ENCODE measurements at regions not wholly inside any gene's neighbourhood (a gene's known extent, or its start where the extent isn't known, plus 50 kb on each side); places are given as distances from the start of the nearest gene placed in this dataset.

DNA sequence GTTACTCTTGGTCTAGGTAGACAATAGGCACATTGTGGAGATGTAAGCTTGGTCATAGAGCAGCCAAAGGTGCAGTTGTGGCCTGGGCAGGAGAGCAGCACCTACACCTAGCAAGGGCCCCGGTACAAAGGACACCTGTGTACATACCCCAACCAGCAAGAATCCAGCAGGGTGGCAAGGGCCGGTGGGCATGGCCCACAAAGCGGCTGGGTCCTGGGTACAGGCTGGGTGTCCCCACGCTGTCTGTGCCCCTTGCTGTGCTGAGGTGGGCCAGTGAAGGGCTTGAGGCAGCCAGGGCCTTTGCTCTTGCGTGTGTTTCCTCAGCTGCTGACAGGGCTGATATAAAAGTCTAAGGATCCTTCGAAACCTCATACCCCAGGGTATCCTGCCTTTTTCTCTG, 501.8 kb downstream of the EIPR1 start:
- H3K27ac Mint-ChIP-seq: peak overlapping the region in 1 of 2 donors; percentile 59
- DNase-seq (ENCODE audit: low spot score in 2 of 2) (no peak), ATAC-seq (no peak)
- no peaks in the 10 kb centered on the region for H3K36me3 Mint-ChIP-seq
- no peaks in the 10 kb centered on the region for H3K9me3 Mint-ChIP-seq

DNA sequence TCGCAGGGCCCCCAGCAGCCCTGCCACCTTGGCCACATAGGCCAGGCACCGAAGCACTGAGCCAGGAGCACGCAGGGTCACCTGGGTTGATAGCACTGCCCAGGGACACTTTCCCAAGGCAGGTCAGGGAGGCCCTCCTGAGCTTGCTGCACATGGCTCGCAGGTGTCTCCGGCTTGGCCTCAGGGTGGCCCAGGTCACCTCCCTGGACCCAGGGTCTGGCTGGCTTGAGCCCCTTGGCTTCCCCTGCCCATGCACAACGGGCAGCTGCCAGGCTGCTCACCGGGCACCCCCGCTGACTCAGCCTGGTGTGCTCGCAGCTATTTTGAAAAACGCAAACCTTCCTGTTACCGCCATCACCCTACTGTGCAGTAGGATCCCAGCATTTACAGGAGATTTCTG, 502.3 kb downstream of the EIPR1 start:
- DNase-seq (ENCODE audit: low spot score in 2 of 2) (no peak), ATAC-seq (no peak)
- H3K9me3 Mint-ChIP-seq: no peaks in the 10 kb centered on the region
- H3K27ac Mint-ChIP-seq: peak overlapping the region in 1 of 2 donors; percentile 59
- H3K36me3 Mint-ChIP-seq: no peaks in the 10 kb centered on the region

DNA sequence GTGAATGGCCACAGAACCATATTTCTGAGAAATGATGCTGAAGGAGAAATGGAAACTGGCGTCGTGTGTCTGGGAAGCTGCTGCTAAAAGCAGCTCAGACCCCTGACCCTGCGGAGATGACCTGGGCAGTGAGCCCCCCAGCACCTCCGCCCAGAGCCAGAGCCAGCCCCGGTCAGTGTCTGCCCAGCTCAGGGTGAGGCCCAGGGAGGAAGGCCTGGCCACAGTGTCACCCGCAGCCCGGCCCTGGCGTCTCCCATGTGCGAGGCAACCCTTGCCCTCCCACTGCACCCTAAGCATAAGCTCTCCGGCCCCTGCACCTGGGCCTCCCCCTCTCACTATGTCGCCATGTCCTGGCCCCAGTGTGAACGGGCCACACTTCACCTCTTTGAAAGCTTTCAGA, 502.8 kb downstream of the EIPR1 start:
- ATAC-seq (no peak), DNase-seq (ENCODE audit: low spot score in 2 of 2) (no peak)
- Mint-ChIP-seq H3K36me3 (no peaks in the 10 kb centered on the region), H3K27ac (peak overlapping the region in 1 of 2 donors; percentile 59), H3K9me3 (no peaks in the 10 kb centered on the region)

DNA sequence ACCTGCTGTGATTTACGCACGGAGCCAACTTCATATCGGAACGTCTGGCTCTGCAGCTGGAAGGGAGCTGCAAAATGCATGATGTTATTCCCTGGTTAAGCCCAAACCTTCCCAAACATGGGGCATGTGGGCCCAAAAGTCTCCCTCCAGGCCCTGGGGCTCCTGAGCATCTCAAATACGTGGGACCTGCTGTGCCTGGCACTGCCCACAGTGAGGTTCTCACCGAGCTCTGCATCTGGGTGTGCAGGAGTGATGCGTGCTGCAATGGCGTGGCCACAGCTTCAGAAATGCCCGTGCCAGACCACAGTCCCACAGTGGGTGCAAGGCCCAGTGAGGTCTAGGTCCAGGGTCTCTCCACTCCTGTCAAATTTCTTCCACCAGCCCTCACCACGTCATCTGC, 503.3 kb downstream of the EIPR1 start:
- Mint-ChIP-seq H3K9me3 (no peaks in the 10 kb centered on the region), H3K27ac (no peak overlapping the region), H3K36me3 (no peaks in the 10 kb centered on the region)
- ATAC-seq (no peak), DNase-seq (ENCODE audit: low spot score in 2 of 2) (no peak)

DNA sequence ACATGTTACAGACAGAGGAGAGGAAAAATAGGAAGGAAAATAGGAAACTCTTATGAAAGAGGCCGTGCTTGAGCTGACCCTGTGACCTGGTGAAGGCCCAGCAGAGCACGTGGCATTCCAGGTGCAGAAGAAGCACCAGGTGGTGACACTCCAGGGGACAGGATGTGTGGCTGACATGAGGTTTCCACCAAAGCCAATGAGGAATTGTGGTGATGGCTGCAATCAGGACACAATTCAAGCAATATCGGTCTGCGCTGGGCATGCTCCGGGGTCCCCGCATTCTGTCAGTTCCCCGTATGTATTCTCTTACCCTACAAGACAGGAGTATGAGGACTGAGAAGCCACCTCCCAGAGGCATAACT, 504.2 kb downstream of the EIPR1 start:
- no peaks in the 10 kb centered on the region for H3K36me3 Mint-ChIP-seq
- H3K9me3 Mint-ChIP-seq: no peaks in the 10 kb centered on the region
- no peak overlapping the region for H3K27ac Mint-ChIP-seq
- ATAC-seq (no peak), DNase-seq (ENCODE audit: low spot score in 2 of 2) (no peak)

DNA sequence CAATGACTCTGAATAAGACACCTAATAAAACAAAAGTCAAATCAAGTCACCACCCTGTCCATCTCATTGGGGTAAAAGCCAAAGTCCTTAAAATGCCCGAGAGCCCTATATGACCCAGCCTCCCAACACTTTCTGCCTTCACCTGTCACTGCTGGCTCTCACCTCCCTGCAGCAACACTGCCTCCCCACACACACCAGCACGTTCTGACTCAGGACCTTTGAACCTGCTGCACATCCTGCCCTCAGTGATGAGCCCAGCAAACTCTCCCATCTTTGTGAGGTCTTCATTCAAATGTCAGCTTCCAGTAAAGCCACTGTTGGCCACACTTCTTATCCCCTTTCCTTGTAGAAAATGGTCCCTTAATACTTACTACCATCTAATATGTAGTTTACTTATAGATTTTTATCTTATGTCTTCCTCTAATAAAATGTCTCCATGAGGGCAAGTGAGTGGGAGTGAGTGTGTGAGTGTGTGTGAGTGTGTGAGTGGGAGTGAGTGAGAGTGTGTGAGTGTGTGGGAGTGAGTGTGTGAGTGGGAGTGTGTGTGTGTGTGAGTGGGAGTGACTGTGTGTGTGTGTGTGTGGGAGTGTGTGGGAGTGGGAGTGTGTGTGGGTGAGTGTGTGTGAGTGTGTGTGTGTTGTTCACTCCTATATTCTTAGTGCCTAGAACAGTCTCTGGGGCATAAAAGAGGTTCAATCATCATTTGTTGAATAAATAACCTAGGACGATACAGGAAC, 504.7 kb downstream of the EIPR1 start:
- DNase-seq (ENCODE audit: low spot score in 2 of 2) (no peak), ATAC-seq (peak; percentile 33 to 67)
- no peaks in the 10 kb centered on the region for H3K9me3 Mint-ChIP-seq
- H3K27ac Mint-ChIP-seq: no peak overlapping the region
- H3K36me3 Mint-ChIP-seq: no peaks in the 10 kb centered on the region

DNA sequence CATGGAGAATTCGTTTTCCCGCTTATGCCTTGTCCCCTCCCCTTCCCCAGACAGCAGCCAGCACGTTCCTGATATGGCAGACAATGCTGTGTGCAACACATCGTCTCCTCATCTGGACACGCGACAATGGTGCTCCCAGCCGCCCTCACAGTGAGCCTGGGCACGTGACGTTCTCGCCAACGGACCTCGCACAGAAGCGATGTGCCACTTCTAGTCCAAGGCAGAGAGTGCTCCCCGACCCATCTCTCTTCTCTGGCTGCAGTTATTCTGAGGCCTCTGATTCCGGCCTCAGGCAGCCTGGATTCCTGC, 505.4 kb downstream of the EIPR1 start:
- H3K27ac Mint-ChIP-seq: no peak overlapping the region
- no peak for ATAC-seq
- DNase-seq (ENCODE audit: low spot score in 2 of 2): no peak
- H3K36me3 Mint-ChIP-seq: no peaks in the 10 kb centered on the region
- H3K9me3 Mint-ChIP-seq: no peaks in the 10 kb centered on the region

DNA sequence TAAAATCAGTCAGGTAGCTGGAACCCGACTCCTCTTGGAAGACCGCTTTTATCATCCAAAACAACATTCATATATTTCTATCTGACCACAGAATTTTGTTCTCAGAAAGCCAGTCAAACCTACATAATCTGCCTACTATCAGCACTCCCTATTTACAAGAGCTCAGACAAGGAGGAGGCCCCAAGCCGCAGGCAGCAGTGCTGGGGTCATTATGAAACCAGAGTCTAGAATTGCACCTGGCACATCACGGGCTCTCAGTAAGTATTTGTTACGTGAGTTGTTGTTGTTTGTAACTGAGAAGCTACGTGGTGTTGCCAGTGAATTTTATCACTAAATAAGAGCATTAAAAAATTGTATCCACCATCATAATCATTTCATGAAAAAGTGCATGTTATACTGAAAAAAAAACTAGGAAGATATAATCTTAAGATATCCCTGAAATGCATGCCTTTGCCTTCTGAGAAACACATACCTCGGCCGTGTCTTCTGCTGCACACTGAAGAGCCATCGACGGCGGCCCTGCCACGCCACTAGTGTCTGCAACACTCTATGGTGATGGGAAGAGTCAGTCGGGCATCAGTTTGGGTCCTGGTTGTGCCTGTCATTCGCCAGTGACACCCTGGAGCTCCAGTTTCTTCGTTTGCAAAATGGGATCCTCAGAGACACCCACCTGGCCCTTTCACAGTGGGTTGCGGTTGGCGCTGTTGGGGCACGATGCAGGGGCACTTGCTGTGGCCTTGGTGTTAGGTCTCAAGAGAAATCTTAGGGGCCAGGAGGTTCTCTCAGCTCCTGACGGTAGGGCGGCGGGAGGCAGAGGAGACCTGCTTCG, 505.9 kb downstream of the EIPR1 start:
- DNase-seq (ENCODE audit: low spot score in 2 of 2): no peak
- H3K36me3 Mint-ChIP-seq: no peaks in the 10 kb centered on the region
- H3K9me3 Mint-ChIP-seq: no peaks in the 10 kb centered on the region
- no peak for ATAC-seq
- no peak overlapping the region for H3K27ac Mint-ChIP-seq

DNA sequence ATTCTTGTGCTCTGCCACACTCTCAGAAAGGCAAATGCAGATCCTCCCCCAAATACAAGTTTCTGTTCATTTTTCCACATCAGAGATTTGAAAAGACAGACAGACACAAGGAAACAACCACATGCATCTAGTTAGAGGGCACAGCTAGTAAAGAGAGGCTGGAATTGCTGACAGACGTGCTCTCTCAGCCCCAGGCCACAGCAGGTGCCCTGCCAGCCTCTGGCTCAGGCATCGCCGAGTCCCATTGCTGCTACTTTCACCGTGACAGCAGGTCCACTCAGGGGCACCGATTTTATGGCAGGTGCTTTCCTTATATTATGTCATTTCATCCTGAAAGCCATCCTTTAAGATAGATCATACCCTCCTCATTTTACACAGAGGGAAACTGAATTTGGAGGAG, 507.5 kb downstream of the EIPR1 start:
- H3K27ac Mint-ChIP-seq: no peak overlapping the region
- H3K36me3 Mint-ChIP-seq: no peaks in the 10 kb centered on the region
- no peak for DNase-seq (ENCODE audit: low spot score in 2 of 2)
- H3K9me3 Mint-ChIP-seq: no peaks in the 10 kb centered on the region
- ATAC-seq: no peak

DNA sequence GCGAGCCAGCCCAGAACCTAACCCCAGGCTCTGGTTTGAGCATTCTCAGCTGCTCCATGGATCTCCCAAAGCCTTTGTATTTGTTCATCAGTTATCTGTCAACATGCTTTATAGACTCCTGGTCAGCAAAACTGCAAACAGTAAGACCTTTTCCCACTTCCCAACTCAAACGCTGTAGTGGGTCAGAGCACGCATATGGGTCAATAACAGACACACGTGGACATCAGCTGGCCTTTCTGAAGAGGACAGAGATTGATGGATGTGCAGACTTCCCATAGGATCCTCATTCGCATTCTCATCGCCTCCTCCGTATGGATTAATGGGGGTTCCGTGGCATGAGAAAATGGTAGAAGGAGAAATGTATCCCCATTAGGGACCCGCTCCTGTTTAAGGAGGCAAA, 508.1 kb downstream of the EIPR1 start:
- Mint-ChIP-seq H3K27ac (no peak overlapping the region), H3K36me3 (no peaks in the 10 kb centered on the region), H3K9me3 (no peaks in the 10 kb centered on the region)
- ATAC-seq (no peak), DNase-seq (ENCODE audit: low spot score in 2 of 2) (no peak)

DNA sequence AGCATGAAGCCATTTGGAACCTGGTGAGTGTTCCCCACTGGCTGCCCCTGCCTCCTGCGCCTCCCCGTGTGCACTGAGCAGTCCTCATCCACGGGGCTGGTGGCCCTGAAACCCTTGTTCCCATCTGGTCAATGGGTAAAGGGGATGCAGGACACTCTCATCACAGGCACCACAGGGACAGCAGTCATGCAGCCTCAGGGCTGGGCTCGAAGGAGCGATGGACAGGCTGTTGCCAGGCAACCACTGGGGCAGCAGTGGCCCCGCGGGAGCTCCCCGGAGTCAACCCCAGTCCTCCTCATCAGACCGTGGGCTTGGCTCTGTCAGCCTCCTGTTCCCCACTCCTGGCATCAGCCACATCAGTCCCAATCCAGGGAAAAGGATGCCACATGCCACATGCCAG, 509.5 kb downstream of the EIPR1 start:
- Mint-ChIP-seq H3K27ac (no peak overlapping the region), H3K36me3 (no peaks in the 10 kb centered on the region), H3K9me3 (no peaks in the 10 kb centered on the region)
- no peak for DNase-seq (ENCODE audit: low spot score in 2 of 2)
- ATAC-seq: no peak

DNA sequence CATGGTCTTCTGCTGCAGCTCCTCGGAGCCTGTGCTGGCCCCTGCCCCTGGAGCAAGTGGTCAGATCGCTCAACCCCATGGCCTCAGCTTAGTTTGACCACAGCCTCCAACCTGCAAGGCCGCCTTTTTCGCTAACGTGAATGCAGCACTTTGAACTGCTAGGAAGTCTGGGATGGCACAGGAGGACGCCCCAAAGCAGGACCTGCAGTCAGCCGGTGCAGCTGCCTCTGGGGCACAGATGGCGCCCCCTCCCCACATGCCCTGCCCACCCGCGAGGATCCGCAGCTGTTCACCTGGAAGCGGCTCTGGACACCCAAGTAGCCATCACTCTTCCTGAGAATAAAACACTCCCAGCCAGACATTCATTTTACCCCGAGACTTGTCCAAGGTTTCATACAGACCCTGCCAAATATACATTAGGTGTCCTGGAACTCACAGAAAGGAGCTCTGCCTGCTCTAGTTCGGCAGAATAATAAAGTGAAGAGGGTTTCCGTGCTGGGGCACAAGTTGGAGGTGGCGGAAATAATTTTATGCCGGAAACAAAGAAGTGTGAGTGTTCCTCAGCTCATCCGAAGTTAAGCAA, 510.1 kb downstream of the EIPR1 start:
- Mint-ChIP-seq H3K36me3 (no peaks in the 10 kb centered on the region), H3K9me3 (no peaks in the 10 kb centered on the region), H3K27ac (no peak overlapping the region)
- ATAC-seq (no peak), DNase-seq (ENCODE audit: low spot score in 2 of 2) (no peak)

DNA sequence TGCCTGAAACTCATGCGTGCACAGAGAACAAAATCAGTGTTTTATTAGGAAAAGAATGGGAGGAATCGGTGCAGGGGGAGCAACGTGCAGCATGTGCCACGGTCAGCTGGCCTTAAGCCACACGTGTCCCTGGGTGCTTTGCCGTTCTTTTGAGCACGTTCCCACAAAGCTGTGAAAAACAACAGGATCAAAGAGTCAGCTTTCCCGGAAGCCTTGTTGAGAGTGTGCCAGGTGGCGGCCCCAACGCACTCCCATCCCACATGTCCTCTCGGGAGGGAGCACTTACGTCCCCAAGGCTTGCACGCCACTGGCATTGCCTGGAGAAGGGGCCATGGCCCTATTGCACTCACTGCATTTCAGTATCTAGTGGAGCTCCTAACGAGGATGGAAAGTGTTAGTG, 511.2 kb downstream of the EIPR1 start:
- DNase-seq (ENCODE audit: low spot score in 2 of 2) (no peak), ATAC-seq (no peak)
- Mint-ChIP-seq H3K27ac (no peak overlapping the region), H3K9me3 (no peaks in the 10 kb centered on the region), H3K36me3 (no peaks in the 10 kb centered on the region)

DNA sequence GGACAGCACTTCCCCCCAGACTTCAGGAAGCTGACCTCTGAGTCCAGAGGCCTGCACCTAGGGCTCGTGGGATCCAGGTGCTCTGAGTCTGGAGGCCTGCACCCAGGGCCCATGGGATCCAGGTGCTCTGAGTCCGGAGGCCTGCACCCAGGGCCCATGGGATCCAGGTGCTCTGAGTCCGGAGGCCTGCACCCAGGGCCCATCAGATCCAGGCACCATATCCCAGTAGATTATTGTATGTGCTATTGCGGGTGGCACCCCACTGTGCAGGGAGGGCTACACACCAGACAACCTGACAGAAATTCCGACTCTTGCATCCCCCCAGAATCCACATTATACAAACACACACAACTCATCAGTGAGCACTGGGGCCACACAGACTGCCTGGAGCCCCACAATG, 515.2 kb downstream of the EIPR1 start:
- H3K36me3 Mint-ChIP-seq: no peaks in the 10 kb centered on the region
- H3K9me3 Mint-ChIP-seq: no peaks in the 10 kb centered on the region
- DNase-seq (ENCODE audit: low spot score in 2 of 2) (no peak), ATAC-seq (no peak)
- H3K27ac Mint-ChIP-seq: no peak overlapping the region

DNA sequence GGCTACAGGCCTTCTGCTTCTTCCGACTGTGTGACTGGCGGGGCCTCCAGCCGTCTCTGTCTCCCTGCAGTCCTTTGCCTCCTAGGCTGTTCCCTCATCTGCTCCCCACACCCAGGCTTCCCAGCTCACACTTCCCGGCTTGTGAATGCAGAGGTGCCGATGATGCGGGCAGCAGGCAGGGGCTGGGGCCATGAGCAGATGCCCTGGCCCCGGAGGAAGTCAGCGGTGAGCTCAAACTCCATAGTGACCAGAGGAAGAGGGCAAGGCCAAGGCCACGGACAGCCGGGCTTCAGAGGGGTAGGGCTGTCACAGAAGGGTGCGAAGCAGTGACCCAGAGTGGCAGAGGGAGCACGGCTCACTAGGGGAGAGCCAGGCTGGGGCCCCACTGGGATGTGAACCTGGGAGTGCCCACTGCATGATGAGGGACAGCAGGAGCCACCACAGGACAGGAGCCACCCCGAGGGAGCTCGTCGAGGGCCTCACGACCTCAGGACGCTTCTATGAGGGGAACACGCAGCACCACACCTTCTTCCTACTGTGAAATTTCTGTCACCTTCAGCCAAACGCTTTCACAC, 515.9 kb downstream of the EIPR1 start:
- ATAC-seq: no peak

DNA sequence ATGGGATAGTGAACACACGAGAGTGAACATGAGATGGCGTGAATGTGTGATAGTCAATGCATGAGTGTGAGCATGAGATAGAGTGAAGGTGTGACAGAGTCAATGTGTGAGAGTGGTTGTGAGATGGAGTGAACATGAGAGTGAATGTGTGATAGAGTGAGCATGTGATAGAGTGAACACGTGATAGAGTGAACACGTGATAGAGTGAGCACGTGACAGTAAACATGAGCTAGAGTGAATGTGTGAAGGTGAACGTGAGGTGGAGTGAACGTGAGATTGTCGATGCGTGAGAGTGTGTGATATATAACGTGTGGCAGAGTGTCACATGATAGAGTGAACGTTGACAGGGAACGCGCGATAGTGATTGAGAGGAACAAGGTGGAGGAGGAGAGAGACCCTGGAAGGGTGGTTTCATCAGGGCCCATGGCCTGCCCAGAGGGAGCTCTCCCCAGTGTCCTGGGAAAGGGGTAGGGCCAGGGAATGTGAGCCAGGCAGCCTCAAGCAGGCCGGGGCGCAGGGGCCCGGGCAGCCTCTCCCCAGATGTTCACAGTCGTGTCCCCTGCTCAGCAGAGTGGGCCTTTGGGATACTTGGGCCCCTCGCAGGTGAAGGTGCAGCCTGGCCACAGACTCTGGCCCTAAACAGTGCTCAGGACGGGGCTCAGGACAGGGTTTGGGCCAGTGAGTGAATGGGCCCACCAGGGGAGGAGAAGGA, 516.9 kb downstream of the EIPR1 start:
- ATAC-seq (no peak), DNase-seq (ENCODE audit: low spot score in 2 of 2) (no peak)
- H3K36me3 Mint-ChIP-seq: no peaks in the 10 kb centered on the region
- no peak overlapping the region for H3K27ac Mint-ChIP-seq
- H3K9me3 Mint-ChIP-seq: no peaks in the 10 kb centered on the region

More for the DNA sequence above, 515.9 kb downstream of the EIPR1 start:
- no peak overlapping the region for H3K27ac Mint-ChIP-seq
- H3K36me3 Mint-ChIP-seq: no peaks in the 10 kb centered on the region
- no peaks in the 10 kb centered on the region for H3K9me3 Mint-ChIP-seq
- no peak for DNase-seq (ENCODE audit: low spot score in 2 of 2)

DNA sequence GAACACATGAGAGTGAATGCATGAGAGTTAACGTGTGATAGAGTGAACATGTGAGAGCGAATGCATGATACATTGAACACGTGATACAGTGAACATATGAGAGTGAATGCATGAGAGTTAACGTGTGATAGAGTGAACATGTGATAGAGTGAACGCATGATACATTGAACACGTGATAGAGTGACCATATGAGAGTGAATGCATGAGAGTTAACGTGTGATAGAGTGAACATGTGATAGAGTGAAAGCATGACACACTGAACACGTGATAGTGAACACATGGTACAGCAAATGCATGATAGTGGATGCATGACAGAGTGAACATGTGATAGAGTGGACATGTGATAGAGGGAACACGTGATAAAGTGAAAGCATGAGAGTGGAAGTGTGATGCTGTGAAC, 517.9 kb downstream of the EIPR1 start:
- ATAC-seq (no peak), DNase-seq (ENCODE audit: low spot score in 2 of 2) (no peak)
- no peaks in the 10 kb centered on the region for H3K36me3 Mint-ChIP-seq
- no peaks in the 10 kb centered on the region for H3K9me3 Mint-ChIP-seq
- no peak overlapping the region for H3K27ac Mint-ChIP-seq
